ENCODE measurements at regions not wholly inside any gene's neighbourhood (a gene's known extent, or its start where the extent isn't known, plus 50 kb on each side); places are given as distances from the start of the nearest gene placed in this dataset.
"Not testable (repeated sequence)": the region's sequence is repeated elsewhere in the genome, so short reads cannot be mapped to it uniquely, and the experiment has no call there.

GRCh38 chr14:28157289-28157869 is 609.2 kb upstream of the FOXG1 start:
- TF ChIP-seq CTCF (IDR thresholded peaks at IDR 0.05; ENCODE audit: low read depth, low read length), result no peak
- H3K4me3 ChIP-seq (ENCODE audit: low read depth, low read length), result no peak overlapping the region

DNA sequence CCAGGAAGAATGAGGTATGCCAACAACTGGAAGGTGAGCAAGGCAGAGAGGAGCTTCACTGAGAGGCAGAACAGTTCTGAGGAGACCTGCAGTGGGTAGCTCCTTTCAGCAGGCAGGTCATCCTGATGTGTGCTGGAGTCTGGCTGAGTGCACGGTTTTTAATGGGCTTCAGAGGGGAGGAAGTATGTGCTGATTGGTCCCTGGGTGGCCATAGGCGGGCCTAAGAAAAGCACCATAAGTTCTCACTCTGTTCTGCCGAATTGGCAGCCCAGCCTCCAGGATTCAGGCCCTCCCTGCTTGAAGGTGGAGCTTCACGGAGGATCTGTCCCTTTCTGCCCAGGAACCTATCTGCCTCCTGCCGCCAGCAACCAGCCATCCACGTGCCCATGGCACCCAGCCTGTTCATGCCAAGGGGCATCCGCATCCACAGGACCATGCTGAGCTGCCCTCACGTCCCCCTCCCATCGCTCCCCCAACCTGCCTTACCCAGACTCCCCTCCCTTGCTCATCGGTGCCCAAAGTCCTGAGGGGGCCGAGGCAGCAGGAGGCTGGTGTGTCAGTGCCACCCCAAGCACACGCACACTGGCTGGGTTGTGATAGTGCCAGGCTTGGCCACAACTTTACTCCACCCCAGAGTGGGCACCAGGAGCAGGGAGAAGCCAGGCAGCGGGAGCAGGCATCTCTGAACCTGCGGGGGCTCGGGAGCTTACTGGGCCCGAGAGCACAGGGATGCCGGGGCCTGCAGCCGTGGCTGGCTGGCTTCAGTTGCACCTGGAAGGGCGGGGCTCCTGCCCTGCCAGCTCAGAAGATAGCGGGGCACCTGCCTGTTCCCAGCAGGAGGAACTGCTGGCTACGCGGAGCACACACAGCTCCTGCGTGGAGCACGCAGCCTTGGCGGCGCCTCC is 608.4 kb upstream of the FOXG1 start:
- TF ChIP-seq CTCF (IDR thresholded peaks at IDR 0.05; ENCODE audit: low read depth, low read length), result no peak
- no peak overlapping the region for H3K4me3 ChIP-seq (ENCODE audit: low read depth, low read length)

DNA sequence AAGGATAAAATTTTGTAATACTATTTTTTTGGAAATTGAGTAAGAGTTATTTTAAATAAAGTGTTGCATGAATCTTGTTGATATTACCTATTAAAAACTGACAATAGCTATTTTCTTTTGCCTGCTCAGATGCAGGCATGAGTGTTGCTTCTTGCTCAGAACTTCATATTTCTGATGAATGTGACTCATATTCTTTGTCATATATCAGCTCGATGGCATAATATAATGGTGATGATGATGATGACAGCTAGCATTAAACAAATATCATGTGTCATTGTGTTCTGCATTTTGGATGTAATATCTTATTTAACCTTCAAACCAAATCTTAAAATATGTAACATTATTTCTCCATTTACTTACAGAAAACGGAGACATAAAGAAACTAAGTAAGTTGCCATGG is 605.5 kb upstream of the FOXG1 start:
- H3K4me3 ChIP-seq (ENCODE audit: low read depth, low read length), result no peak overlapping the region
- TF ChIP-seq CTCF (IDR thresholded peaks at IDR 0.05; ENCODE audit: low read depth, low read length), result no peak

DNA sequence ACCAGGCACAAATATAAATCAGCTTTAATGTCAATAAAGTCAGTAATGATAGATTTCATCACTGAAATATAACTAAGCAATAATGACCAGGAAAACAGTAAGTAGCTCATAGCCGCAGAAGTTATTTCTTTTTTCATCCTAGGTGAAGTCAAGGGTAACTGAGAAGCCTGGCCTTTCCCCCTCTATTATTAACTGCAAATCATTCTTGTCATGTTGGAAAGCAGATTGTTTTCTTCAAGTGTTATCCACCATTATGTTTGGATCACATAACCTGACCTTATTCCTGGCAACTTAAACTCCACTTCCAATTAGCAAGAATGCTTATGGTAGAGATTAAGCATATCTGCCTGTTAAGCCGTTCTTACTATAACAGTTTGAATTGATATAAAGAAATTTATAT is 603.4 kb upstream of the FOXG1 start:
- no peak overlapping the region for H3K4me3 ChIP-seq (ENCODE audit: low read depth, low read length)
- TF ChIP-seq CTCF (IDR thresholded peaks at IDR 0.05; ENCODE audit: low read depth, low read length), result no peak

GRCh38 chr14:28163897-28164296 is 602.7 kb upstream of the FOXG1 start:
- TF ChIP-seq CTCF (IDR thresholded peaks at IDR 0.05; ENCODE audit: low read depth, low read length), result no peak
- H3K4me3 ChIP-seq (ENCODE audit: low read depth, low read length), result no peak overlapping the region

GRCh38 chr14:28187902-28188830 is 578.4 kb upstream of the FOXG1 start:
- H3K4me3 ChIP-seq (ENCODE audit: low read depth, low read length), result not testable (repeated sequence)

- TF ChIP-seq CTCF (IDR thresholded peaks at IDR 0.05; ENCODE audit: low read depth, low read length), result no peak
- no peak overlapping the region for H3K4me3 ChIP-seq (ENCODE audit: low read depth, low read length)
Measured at GRCh38 chr14:28196878-28197277, 569.7 kb upstream of the FOXG1 start.
